SK-N-MC (cell line): ENCODE measurements at regions not wholly inside any gene's neighbourhood (a gene's known extent, or its start where the extent isn't known, plus 50 kb on each side); places are given as distances from the start of the nearest gene placed in this dataset.

Experiments
- EZH2 ChIP-seq: fragments of 200-600 bp; sonication (generic); IDR thresholded peaks from one replicate; pipeline ENCODE4 v1.6.1; 2017; ENCODE audit warnings: antibody characterized with exemption
- FOXP2 ChIP-seq: optimal IDR thresholded peaks from 2 replicates; pipeline ENCODE3; 2011; ENCODE audit warnings: mild to moderate bottlenecking, moderate library complexity; ENCODE audit not compliant: insufficient read depth; ENCODE audit errors: extremely low read length, control extremely low read depth
- POLR2AphosphoS5 ChIP-seq: IDR thresholded peaks from 2 replicates; pipeline ENCODE4 v1.6.1; 2012; ENCODE audit warnings: mild to moderate bottlenecking, low read depth, low read length, borderline replicate concordance

DNA sequence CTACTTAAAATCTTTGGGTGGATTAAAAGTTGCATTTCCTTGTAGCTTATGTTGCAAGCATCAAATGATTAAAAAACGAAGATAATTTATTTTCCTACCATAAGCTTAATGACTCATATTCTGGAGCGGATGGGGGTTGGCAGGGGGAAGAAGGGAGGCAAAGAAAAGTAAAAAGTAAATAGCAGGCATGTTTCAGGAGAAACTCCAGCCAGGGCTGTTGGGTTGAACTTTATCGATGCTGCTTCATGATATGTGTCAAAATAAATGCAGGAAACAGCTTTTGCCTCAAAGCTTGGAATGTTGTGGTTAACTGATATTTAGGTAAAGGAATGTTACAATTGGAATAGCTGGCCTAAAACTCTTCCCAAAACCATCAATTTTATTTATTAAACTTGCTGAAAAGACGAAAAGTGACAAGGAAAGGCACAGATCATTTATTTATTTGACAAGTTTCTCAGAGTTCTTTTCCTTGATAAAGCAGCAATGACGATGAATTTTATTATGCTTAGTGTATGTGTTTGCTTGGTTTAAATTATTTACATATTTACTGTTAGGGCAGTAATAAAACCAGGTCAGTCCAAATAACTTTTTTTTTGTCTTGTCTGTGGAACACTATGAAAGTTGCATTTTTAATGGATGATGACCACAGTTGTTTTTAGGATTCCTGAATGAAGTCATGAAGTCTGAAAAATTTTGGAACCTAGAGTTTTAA lies 177.9 kb downstream of the PCSK1 start:
- TF ChIP-seq FOXP2 (no peak), POLR2AphosphoS5 (no peak), EZH2 (no peak)
